Astrocyte (in vitro differentiated cells and primary cell): ENCODE measurements at regions not wholly inside any gene's neighbourhood (a gene's known extent, or its start where the extent isn't known, plus 50 kb on each side); places are given as distances from the start of the nearest gene placed in this dataset.

Source experiments
- DNase-seq: peaks from one replicate; pipeline ENCODE4 v3.0.0-alpha.2; 2010; ENCODE audit warnings: low read depth
- FAIRE-seq: peaks from 2 replicates; lab custom pipeline; 2011; peaks lifted over from hg19 to GRCh38; lab: Jason Lieb, UNC
- H2AFZ ChIP-seq: 2 replicates; pipeline ENCODE4 v1.6.0; 2012; ENCODE audit warnings: low read depth, low read length, inconsistent platforms
- H3K27ac ChIP-seq: 2 replicates; pipeline ENCODE4 v1.5.1; 2011; ENCODE audit warnings: low read depth, low read length, inconsistent platforms
- H3K27me3 ChIP-seq: 2 replicates; pipeline ENCODE4 v1.6.0; 2011; ENCODE audit warnings: low read length, inconsistent platforms; ENCODE audit not compliant: insufficient read depth
- H3K36me3 ChIP-seq: 2 replicates; pipeline ENCODE4 v1.5.1; 2011; ENCODE audit warnings: low read length, inconsistent platforms; ENCODE audit not compliant: insufficient read depth
- H3K4me1 ChIP-seq: 2 replicates; pipeline ENCODE4 v1.5.1; 2011; ENCODE audit warnings: low read length, inconsistent platforms; ENCODE audit not compliant: insufficient read depth
- H3K4me2 ChIP-seq: 2 replicates; pipeline ENCODE4 v1.6.0; 2012; ENCODE audit warnings: low read length, inconsistent platforms
- H3K4me3 ChIP-seq: 2 replicates; pipeline ENCODE4 v1.5.1; 2011; ENCODE audit warnings: low read depth, mild to moderate bottlenecking, low read length, inconsistent platforms; ENCODE audit not compliant: insufficient read depth
- H3K79me2 ChIP-seq: 2 replicates; pipeline ENCODE4 v1.6.0; 2012; ENCODE audit warnings: mild to moderate bottlenecking, low read length, inconsistent platforms; ENCODE audit not compliant: insufficient read depth
- H3K9ac ChIP-seq: 2 replicates; pipeline ENCODE4 v1.6.0; 2012; ENCODE audit warnings: mild to moderate bottlenecking, low read length, inconsistent platforms
- H3K9me3 ChIP-seq: 2 replicates; pipeline ENCODE4 v1.5.1; 2012; ENCODE audit warnings: low read depth, mild to moderate bottlenecking, low read length, inconsistent platforms; ENCODE audit not compliant: insufficient read depth
- H4K20me1 ChIP-seq: 2 replicates; pipeline ENCODE4 v1.6.0; 2012; ENCODE audit warnings: low read length, inconsistent platforms; ENCODE audit not compliant: insufficient read depth
- H3K27ac Mint-ChIP-seq: one replicate; pipeline ENCODE4 v1.8.0; 2021; ENCODE audit warnings: mild to moderate bottlenecking, mixed read lengths; ENCODE audit not compliant: unreplicated experiment
- H3K27me3 Mint-ChIP-seq: one replicate; pipeline ENCODE4 v1.8.0; 2021; ENCODE audit warnings: low read depth, mixed read lengths; ENCODE audit not compliant: unreplicated experiment
- H3K36me3 Mint-ChIP-seq: one replicate; pipeline ENCODE4 v1.8.0; 2021; ENCODE audit warnings: low read depth, mixed read lengths; ENCODE audit not compliant: unreplicated experiment
- H3K4me1 Mint-ChIP-seq: one replicate; pipeline ENCODE4 v1.8.0; 2021; ENCODE audit warnings: low read depth, mixed read lengths; ENCODE audit not compliant: unreplicated experiment
- H3K4me3 Mint-ChIP-seq: one replicate; pipeline ENCODE4 v1.8.0; 2021; ENCODE audit warnings: mild to moderate bottlenecking, moderate library complexity, mixed read lengths; ENCODE audit not compliant: unreplicated experiment
- H3K9me3 Mint-ChIP-seq: one replicate; pipeline ENCODE4 v1.8.0; 2021; ENCODE audit warnings: mild to moderate bottlenecking, mixed read lengths; ENCODE audit not compliant: unreplicated experiment
- EZH2 ChIP-seq: IDR thresholded peaks from 2 replicates; pipeline ENCODE4 v1.6.1; 2012; ENCODE audit warnings: mild to moderate bottlenecking, low read length, inconsistent platforms; ENCODE audit not compliant: insufficient read depth
- TF ChIP-seq, protein P1 (sequence below): IDR thresholded peaks from 2 replicates; pipeline ENCODE4 v1.5.1; 2011; ENCODE audit warnings: low read depth, mild to moderate bottlenecking, inconsistent platforms, low read length, moderate library complexity; ENCODE audit not compliant: insufficient read depth

DNA sequence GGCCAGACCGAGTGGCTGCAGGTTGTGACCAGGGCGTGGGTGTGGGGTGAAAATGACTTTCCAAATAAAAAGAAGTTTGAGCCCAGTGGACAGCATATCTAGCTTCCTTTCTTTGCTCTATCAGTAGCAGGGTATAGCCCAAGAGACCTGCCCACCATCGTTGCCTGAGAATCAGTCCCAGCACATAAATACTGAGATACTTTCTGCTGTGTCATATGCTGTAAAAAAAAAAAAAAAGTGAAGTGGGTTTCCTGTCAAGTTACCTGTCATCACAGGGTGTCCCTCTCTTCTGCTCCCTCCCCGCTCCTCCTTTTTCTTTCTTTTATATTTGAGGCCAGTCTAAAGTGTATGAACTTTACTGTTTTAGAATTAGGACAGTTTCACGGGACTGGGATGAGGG, 330.3 kb upstream of the BOD1L1 start:
- Histone ChIP-seq H3K27me3 (no peaks in the 10 kb centered on the region), H3K79me2 (no peaks in the 10 kb centered on the region), H3K4me1 (no peaks in the 10 kb centered on the region), H3K9me3 (no peaks in the 10 kb centered on the region), H3K27ac (no peak overlapping the region), H2AFZ (no peak overlapping the region), H3K36me3 (no peaks in the 10 kb centered on the region), H3K4me2 (no peak overlapping the region), H4K20me1 (no peaks in the 10 kb centered on the region), H3K9ac (no peak overlapping the region), H3K4me3 (no peak overlapping the region)
- TF ChIP-seq, protein P1, sequence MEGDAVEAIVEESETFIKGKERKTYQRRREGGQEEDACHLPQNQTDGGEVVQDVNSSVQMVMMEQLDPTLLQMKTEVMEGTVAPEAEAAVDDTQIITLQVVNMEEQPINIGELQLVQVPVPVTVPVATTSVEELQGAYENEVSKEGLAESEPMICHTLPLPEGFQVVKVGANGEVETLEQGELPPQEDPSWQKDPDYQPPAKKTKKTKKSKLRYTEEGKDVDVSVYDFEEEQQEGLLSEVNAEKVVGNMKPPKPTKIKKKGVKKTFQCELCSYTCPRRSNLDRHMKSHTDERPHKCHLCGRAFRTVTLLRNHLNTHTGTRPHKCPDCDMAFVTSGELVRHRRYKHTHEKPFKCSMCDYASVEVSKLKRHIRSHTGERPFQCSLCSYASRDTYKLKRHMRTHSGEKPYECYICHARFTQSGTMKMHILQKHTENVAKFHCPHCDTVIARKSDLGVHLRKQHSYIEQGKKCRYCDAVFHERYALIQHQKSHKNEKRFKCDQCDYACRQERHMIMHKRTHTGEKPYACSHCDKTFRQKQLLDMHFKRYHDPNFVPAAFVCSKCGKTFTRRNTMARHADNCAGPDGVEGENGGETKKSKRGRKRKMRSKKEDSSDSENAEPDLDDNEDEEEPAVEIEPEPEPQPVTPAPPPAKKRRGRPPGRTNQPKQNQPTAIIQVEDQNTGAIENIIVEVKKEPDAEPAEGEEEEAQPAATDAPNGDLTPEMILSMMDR: no peak
- no peak for TF ChIP-seq EZH2
- Mint-ChIP-seq H3K4me1 (no peaks in the 10 kb centered on the region), H3K36me3 (no peaks in the 10 kb centered on the region), H3K9me3 (peaks cover 4% of the 10 kb centered on the region), H3K27me3 (no peaks in the 10 kb centered on the region), H3K27ac (no peak overlapping the region), H3K4me3 (no peak overlapping the region)
- DNase-seq: no peak
- no peak for FAIRE-seq

DNA sequence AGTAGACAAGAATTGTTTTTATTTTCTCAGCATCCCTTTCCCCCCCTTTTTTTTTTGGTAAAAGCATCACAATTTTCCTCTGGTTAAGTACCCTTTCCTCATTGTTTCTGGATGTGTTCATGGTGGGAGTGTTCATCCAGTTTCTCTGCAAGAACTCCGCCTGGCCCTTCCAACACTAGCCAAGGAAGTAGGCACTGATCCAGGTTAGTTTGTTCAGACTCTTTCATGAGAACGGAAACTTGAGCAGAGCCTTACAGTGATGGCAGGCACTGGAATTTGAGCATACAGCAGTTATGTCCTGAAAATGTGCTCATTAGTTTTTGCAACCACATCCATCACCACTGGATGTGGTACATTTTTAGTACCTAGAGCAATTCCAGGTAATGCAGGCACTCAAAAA, 336.1 kb upstream of the BOD1L1 start:
- TF ChIP-seq, protein P1: no peak
- no peak for TF ChIP-seq EZH2
- no peaks in the 10 kb centered on the region for H3K27me3 ChIP-seq

DNA sequence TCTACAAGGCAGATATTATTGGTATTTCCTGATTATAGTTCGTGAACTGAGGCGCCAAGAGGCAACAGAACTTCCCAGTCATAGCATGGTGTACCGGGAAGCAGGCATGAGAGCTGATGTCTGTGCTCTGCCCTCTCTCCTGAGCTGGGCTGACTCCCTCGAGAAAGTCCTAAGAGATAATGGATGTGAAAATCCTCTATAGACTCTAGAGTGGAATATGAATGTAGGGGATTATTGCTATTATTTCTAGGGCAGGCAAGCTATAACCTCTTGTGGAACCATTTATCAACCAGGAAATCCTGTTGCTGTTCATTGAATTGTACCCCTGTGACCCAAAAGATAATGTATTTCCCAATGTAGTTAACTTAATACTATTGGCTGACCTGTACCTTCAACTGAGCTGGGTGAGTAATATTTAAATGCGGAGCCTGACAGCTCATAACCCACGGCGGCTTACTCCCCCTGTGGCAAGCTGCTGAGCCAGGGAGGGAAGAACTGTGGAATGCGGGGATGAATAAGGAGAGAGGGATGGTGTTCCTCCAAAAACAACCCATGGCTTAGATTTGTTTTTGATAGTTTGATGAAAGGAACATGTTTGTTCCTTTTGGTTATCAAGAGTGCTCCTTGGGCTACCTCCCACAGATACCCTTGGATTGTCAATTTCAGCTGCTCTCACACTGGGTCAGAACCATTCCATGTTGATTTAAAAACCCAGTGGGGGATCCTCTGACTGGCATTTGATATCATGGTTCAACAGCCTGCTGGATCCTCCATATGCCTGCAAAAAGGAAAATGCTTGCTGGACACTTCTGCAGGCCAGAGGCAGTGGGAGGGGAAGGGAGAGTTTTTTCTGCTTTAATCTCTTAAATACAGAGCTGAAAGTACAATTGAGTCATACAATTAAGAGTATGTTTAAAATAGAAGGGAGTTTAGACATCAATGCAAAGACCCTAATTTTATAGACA, 339.0 kb upstream of the BOD1L1 start:
- Mint-ChIP-seq H3K9me3 (no peaks in the 10 kb centered on the region), H3K4me1 (peaks cover 17% of the 10 kb centered on the region), H3K27me3 (no peaks in the 10 kb centered on the region), H3K27ac (peak overlapping the region; percentile 19), H3K4me3 (no peak overlapping the region), H3K36me3 (no peaks in the 10 kb centered on the region)
- Histone ChIP-seq H3K9me3 (no peaks in the 10 kb centered on the region), H3K36me3 (no peaks in the 10 kb centered on the region), H3K4me1 (peaks cover 23% of the 10 kb centered on the region), H3K9ac (peak overlapping the region; percentile 29), H3K27ac (peak overlapping the region; percentile 63), H3K79me2 (no peaks in the 10 kb centered on the region), H4K20me1 (no peaks in the 10 kb centered on the region), H2AFZ (peak overlapping the region; percentile 3), H3K4me3 (no peak overlapping the region), H3K4me2 (peak overlapping the region; percentile 67), H3K27me3 (no peaks in the 10 kb centered on the region)
- DNase-seq (peak; percentile 80), FAIRE-seq (peak; percentile 93)
- TF ChIP-seq, protein P1: no peak
- no peak for TF ChIP-seq EZH2

More for the DNA sequence above, 336.1 kb upstream of the BOD1L1 start:
- peak; percentile 61 for DNase-seq
- Histone ChIP-seq H3K4me1 (peaks cover 14% of the 10 kb centered on the region), H3K9me3 (no peaks in the 10 kb centered on the region), H3K36me3 (no peaks in the 10 kb centered on the region), H3K79me2 (no peaks in the 10 kb centered on the region), H3K4me2 (no peak overlapping the region), H3K27ac (no peak overlapping the region), H3K9ac (no peak overlapping the region), H2AFZ (no peak overlapping the region), H4K20me1 (no peaks in the 10 kb centered on the region), H3K4me3 (no peak overlapping the region)
- peak; percentile 13 for FAIRE-seq
- H3K27ac Mint-ChIP-seq: no peak overlapping the region
- H3K4me3 Mint-ChIP-seq: no peak overlapping the region
- no peaks in the 10 kb centered on the region for H3K27me3 Mint-ChIP-seq
- H3K9me3 Mint-ChIP-seq: peaks cover 4% of the 10 kb centered on the region
- peaks cover 10% of the 10 kb centered on the region for H3K4me1 Mint-ChIP-seq
- no peaks in the 10 kb centered on the region for H3K36me3 Mint-ChIP-seq
